ENCODE measurements at regions not wholly inside any gene's neighbourhood (a gene's known extent, or its start where the extent isn't known, plus 50 kb on each side); places are given as distances from the start of the nearest gene placed in this dataset.

- TF ChIP-seq POLR2A (IDR thresholded peaks at IDR 0.05) (no peak), POLR2AphosphoS5 (IDR thresholded peaks at IDR 0.05; ENCODE audit: insufficient read depth in 1 of 2, low read depth in 1 of 2) (no peak), CTCF (IDR thresholded peaks at IDR 0.05) (no peak)
- intact Hi-C loops (cut with DNase I), result no loop called here
- H3K36me3 ChIP-seq, result no peaks in the 10 kb centered on the region
- no peaks in the 10 kb centered on the region for H3K27me3 ChIP-seq
- no peaks in the 10 kb centered on the region for H3K9me3 ChIP-seq
- no peaks in the 10 kb centered on the region for H3K4me1 ChIP-seq
- no peak overlapping the region for H3K27ac ChIP-seq
- no peak overlapping the region for H3K4me3 ChIP-seq
- DNase-seq (ENCODE audit: extremely low spot score in 2 of 2), result no peak
These were observed 522.1 kb downstream of the NR4A2 start for GRCh38 chr2:155810411-155810810.

GRCh38 chr2:155802888-155803287 lies 529.6 kb downstream of the NR4A2 start:
- intact Hi-C loops (cut with DNase I), result no loop called here
- Histone ChIP-seq H3K36me3 (no peaks in the 10 kb centered on the region), H3K4me1 (no peaks in the 10 kb centered on the region), H3K9me3 (no peaks in the 10 kb centered on the region), H3K27ac (no peak overlapping the region), H3K27me3 (no peaks in the 10 kb centered on the region), H3K4me3 (no peak overlapping the region)
- DNase-seq (ENCODE audit: extremely low spot score in 2 of 2), result no peak
- TF ChIP-seq POLR2AphosphoS5 (IDR thresholded peaks at IDR 0.05; ENCODE audit: insufficient read depth in 1 of 2, low read depth in 1 of 2) (no peak), POLR2A (IDR thresholded peaks at IDR 0.05) (no peak), CTCF (IDR thresholded peaks at IDR 0.05) (no peak)

GRCh38 chr2:155792666-155793065 lies 539.9 kb downstream of the NR4A2 start:
- no peak overlapping the region for H3K4me3 ChIP-seq
- H3K27me3 ChIP-seq, result no peaks in the 10 kb centered on the region
- no peaks in the 10 kb centered on the region for H3K4me1 ChIP-seq
- peaks cover 12% of the 10 kb centered on the region for H3K9me3 ChIP-seq
- H3K27ac ChIP-seq, result no peak overlapping the region
- no peak for DNase-seq (ENCODE audit: extremely low spot score in 2 of 2)
- intact Hi-C loops (cut with DNase I), result no loop called here
- TF ChIP-seq POLR2AphosphoS5 (IDR thresholded peaks at IDR 0.05; ENCODE audit: insufficient read depth in 1 of 2, low read depth in 1 of 2), result no peak
- H3K36me3 ChIP-seq, result no peaks in the 10 kb centered on the region

GRCh38 chr2:155770516-155770915 lies 562.0 kb downstream of the NR4A2 start:
- intact Hi-C loops (cut with DNase I), result no loop called here
- DNase-seq (ENCODE audit: extremely low spot score in 2 of 2), result no peak
- Histone ChIP-seq H3K4me1 (no peaks in the 10 kb centered on the region), H3K36me3 (no peaks in the 10 kb centered on the region), H3K9me3 (no peaks in the 10 kb centered on the region), H3K4me3 (no peak overlapping the region), H3K27me3 (no peaks in the 10 kb centered on the region), H3K27ac (no peak overlapping the region)
- no peak for TF ChIP-seq POLR2A (IDR thresholded peaks at IDR 0.05)
- no peak for TF ChIP-seq POLR2AphosphoS5 (IDR thresholded peaks at IDR 0.05; ENCODE audit: insufficient read depth in 1 of 2, low read depth in 1 of 2)
- TF ChIP-seq CTCF (IDR thresholded peaks at IDR 0.05), result no peak

- no peak for DNase-seq (ENCODE audit: extremely low spot score in 2 of 2)
- H3K9me3 ChIP-seq, result no peaks in the 10 kb centered on the region
- no peaks in the 10 kb centered on the region for H3K27me3 ChIP-seq
- no peak overlapping the region for H3K27ac ChIP-seq
- intact Hi-C loops (cut with DNase I), result no loop called here
- no peak overlapping the region for H3K4me3 ChIP-seq
- H3K4me1 ChIP-seq, result no peaks in the 10 kb centered on the region
- TF ChIP-seq CTCF (IDR thresholded peaks at IDR 0.05) (no peak), POLR2AphosphoS5 (IDR thresholded peaks at IDR 0.05; ENCODE audit: insufficient read depth in 1 of 2, low read depth in 1 of 2) (no peak), POLR2A (IDR thresholded peaks at IDR 0.05) (no peak)
- no peaks in the 10 kb centered on the region for H3K36me3 ChIP-seq
These were observed 566.0 kb downstream of the NR4A2 start for GRCh38 chr2:155766342-155767115.
